H9 (cell line): ENCODE measurements at regions not wholly inside any gene's neighbourhood (a gene's known extent, or its start where the extent isn't known, plus 50 kb on each side); places are given as distances from the start of the nearest gene placed in this dataset.

Experiments used
- DNase-seq: peaks from one replicate; pipeline ENCODE4 v3.0.0-alpha.2; 2017
- H2AFZ ChIP-seq: one replicate; pipeline ENCODE4 v1.6.1; 2013; ENCODE audit warnings: mild to moderate bottlenecking, low read length, control low read depth, moderate library complexity
- H2AK5ac ChIP-seq: 2 replicates; pipeline ENCODE4 v1.6.1; 2013; ENCODE audit warnings: low read length, control low read depth, mixed read lengths; ENCODE audit not compliant: insufficient read length
- H2BK120ac ChIP-seq: one replicate; pipeline ENCODE4 v1.6.1; 2013; ENCODE audit warnings: low read depth, mild to moderate bottlenecking, low read length, control low read depth, inconsistent platforms; ENCODE audit not compliant: poor library complexity, severe bottlenecking
- H2BK12ac ChIP-seq: 2 replicates; pipeline ENCODE4 v1.6.1; 2013; ENCODE audit warnings: low read length, control low read depth, mixed read lengths, low read depth; ENCODE audit not compliant: insufficient read length
- H2BK15ac ChIP-seq: 2 replicates; pipeline ENCODE4 v1.6.1; 2013; ENCODE audit warnings: low read depth, low read length, control low read depth
- H2BK20ac ChIP-seq: one replicate; pipeline ENCODE4 v1.6.1; 2013; ENCODE audit warnings: low read depth, mild to moderate bottlenecking, low read length, control low read depth, inconsistent platforms; ENCODE audit not compliant: poor library complexity, severe bottlenecking
- H2BK5ac ChIP-seq: 2 replicates; pipeline ENCODE4 v1.6.1; 2013; ENCODE audit warnings: low read length, control low read depth, mixed read lengths; ENCODE audit not compliant: insufficient read length
- H3K14ac ChIP-seq: 2 replicates; pipeline ENCODE4 v1.6.1; 2013; ENCODE audit warnings: low read length, control low read depth; ENCODE audit not compliant: insufficient read depth
- H3K18ac ChIP-seq: 2 replicates; pipeline ENCODE4 v1.6.1; 2013; ENCODE audit warnings: low read depth, mild to moderate bottlenecking, mixed read lengths, low read length, control low read depth; ENCODE audit not compliant: insufficient read length
- H3K23ac ChIP-seq: 2 replicates; pipeline ENCODE4 v1.6.1; 2013; ENCODE audit warnings: low read length, control low read depth, mixed read lengths, low read depth; ENCODE audit not compliant: insufficient read length
- H3K23me2 ChIP-seq: 2 replicates; pipeline ENCODE4 v1.6.1; 2013; ENCODE audit warnings: low read depth, mild to moderate bottlenecking, mixed read lengths, low read length, control low read depth; ENCODE audit not compliant: insufficient read length, poor library complexity, severe bottlenecking
- H3K27ac ChIP-seq: 2 replicates; pipeline ENCODE4 v1.5.1; 2013; ENCODE audit warnings: low read length, control low read depth, mixed read lengths, low read depth; ENCODE audit not compliant: insufficient read length
- H3K27me3 ChIP-seq: 2 replicates; pipeline ENCODE4 v1.6.1; 2013; ENCODE audit warnings: low read length, control low read depth, inconsistent platforms; ENCODE audit not compliant: insufficient read depth
- H3K4ac ChIP-seq: 2 replicates; pipeline ENCODE4 v1.6.1; 2013; ENCODE audit warnings: low read depth, mild to moderate bottlenecking, control low read depth, inconsistent platforms, low read length, moderate library complexity
- H3K4me1 ChIP-seq: 2 replicates; pipeline ENCODE4 v1.6.1; 2013; ENCODE audit warnings: low read length, control low read depth, inconsistent platforms; ENCODE audit not compliant: insufficient read depth
- H3K4me2 ChIP-seq: 2 replicates; pipeline ENCODE4 v1.6.1; 2013; ENCODE audit warnings: low read length, control low read depth, mixed read lengths; ENCODE audit not compliant: insufficient read length, insufficient read depth
- H3K56ac ChIP-seq: 2 replicates; pipeline ENCODE4 v1.6.1; 2013; ENCODE audit warnings: low read depth, mild to moderate bottlenecking, mixed read lengths, low read length, control low read depth; ENCODE audit not compliant: insufficient read length
- H3K79me1 ChIP-seq: 2 replicates; pipeline ENCODE4 v1.6.1; 2013; ENCODE audit warnings: low read depth, mild to moderate bottlenecking, moderate library complexity, low read length, control low read depth, inconsistent platforms; ENCODE audit not compliant: insufficient read depth, poor library complexity, severe bottlenecking
- H3K79me2 ChIP-seq: 2 replicates; pipeline ENCODE4 v1.6.1; 2013; ENCODE audit warnings: low read length, control low read depth, inconsistent platforms; ENCODE audit not compliant: insufficient read depth
- H3K9ac ChIP-seq: 2 replicates; pipeline ENCODE4 v1.6.1; 2013; ENCODE audit warnings: low read length, control low read depth, mixed read lengths; ENCODE audit not compliant: insufficient read length; ENCODE audit errors: extremely low read depth
- H3K9me3 ChIP-seq: one replicate; pipeline ENCODE4 v1.6.1; 2013; ENCODE audit warnings: low read depth, low read length, inconsistent platforms; ENCODE audit not compliant: control insufficient read depth
- H3T11ph ChIP-seq: one replicate; pipeline ENCODE4 v1.6.1; 2013; ENCODE audit warnings: mild to moderate bottlenecking, low read length, control low read depth, inconsistent platforms
- H4K20me1 ChIP-seq: one replicate; pipeline ENCODE4 v1.6.1; 2013; ENCODE audit not compliant: control insufficient read depth, insufficient read length, insufficient read depth
- H4K5ac ChIP-seq: 2 replicates; pipeline ENCODE4 v1.6.1; 2013; ENCODE audit warnings: low read depth, mild to moderate bottlenecking, mixed read lengths, low read length, control low read depth; ENCODE audit not compliant: insufficient read length
- H4K8ac ChIP-seq: replicated peaks from 2 replicates; pipeline ENCODE4 v1.6.1; 2013; ENCODE audit warnings: low read length, control low read depth, mixed read lengths, low read depth; ENCODE audit not compliant: insufficient read length
- H4K91ac ChIP-seq: 2 replicates; pipeline ENCODE4 v1.6.1; 2013; ENCODE audit warnings: low read depth, mild to moderate bottlenecking, moderate library complexity, mixed read lengths, low read length, control low read depth; ENCODE audit not compliant: insufficient read length
- H3K27ac Mint-ChIP-seq, 3 experiments: 2 replicates in 2 of 3; 3 replicates in 1 of 3; pipeline ENCODE4 v1.8.0; 2020 to 2021; ENCODE audit warnings: mixed read lengths in 3 of 3, mild to moderate bottlenecking in 1 of 3, moderate library complexity in 1 of 3
- H3K27me3 Mint-ChIP-seq: 2 replicates; pipeline ENCODE4 v1.8.0; 2021; ENCODE audit warnings: low read depth, mild to moderate bottlenecking, moderate library complexity, mixed read lengths
- H3K36me3 Mint-ChIP-seq, 3 experiments: 2 replicates in 2 of 3; 3 replicates in 1 of 3; pipeline ENCODE4 v1.8.0; 2020 to 2021; ENCODE audit warnings: low read depth in 3 of 3, mixed read lengths in 3 of 3; ENCODE audit not compliant: insufficient read depth in 1 of 3
- H3K4me1 Mint-ChIP-seq, 2 experiments: 2 replicates each; pipeline ENCODE4 v1.8.0; 2020; ENCODE audit warnings: mixed read lengths in 2 of 2
- H3K4me3 Mint-ChIP-seq, 2 experiments: 2 replicates in 1 of 2; 3 replicates in 1 of 2; pipeline ENCODE4 v1.8.0; 2020 to 2021; ENCODE audit warnings: mild to moderate bottlenecking in 2 of 2, mixed read lengths in 2 of 2, moderate library complexity in 1 of 2
- H3K9me3 Mint-ChIP-seq, 2 experiments: 2 replicates in 1 of 2; 3 replicates in 1 of 2; pipeline ENCODE4 v1.8.0; 2020; ENCODE audit warnings: mild to moderate bottlenecking in 2 of 2, mixed read lengths in 2 of 2, moderate library complexity in 1 of 2
- WGBS: extraction: QIAGEN DNeasy Blood & Tissue Kit; methylation state at CpG from one replicate; pipeline ENCODE4 v1.1.7; 2013; ENCODE audit warnings: missing lambda C conversion rate, low lambda C conversion rate, mixed read lengths; ENCODE audit not compliant: insufficient read length; ENCODE audit errors: extremely low coverage; 5-methylcytosine and 5-hydroxymethylcytosine counted together
- TF ChIP-seq, protein P1 (sequence below): fragments of 200-600 bp; sonication (generic); conservative IDR thresholded peaks from 3 replicates; pipeline ENCODE4 v1.8.0; 2021; ENCODE audit warnings: antibody characterized with exemption, mild to moderate bottlenecking

- Histone ChIP-seq H3K27me3 (no peaks in the 10 kb centered on the region), H3K4ac (no peak overlapping the region), H3K79me1 (no peaks in the 10 kb centered on the region), H3K4me1 (no peaks in the 10 kb centered on the region), H2BK15ac (no peak overlapping the region), H4K5ac (no peak overlapping the region), H2BK12ac (no peak overlapping the region), H2BK20ac (no peak overlapping the region), H3K79me2 (no peaks in the 10 kb centered on the region), H3K18ac (no peak overlapping the region), H3K23me2 (no peaks in the 10 kb centered on the region), H3K9ac (no peak overlapping the region), H3K23ac (no peak overlapping the region), H4K8ac (no peak overlapping the region), H3K4me2 (no peak overlapping the region), H3T11ph (no peak overlapping the region), H4K20me1 (no peaks in the 10 kb centered on the region), H2BK120ac (no peak overlapping the region), H3K27ac (no peak overlapping the region), H2AFZ (no peak overlapping the region), H3K9me3 (no peaks in the 10 kb centered on the region), H4K91ac (no peak overlapping the region), H3K14ac (no peak overlapping the region), H3K56ac (no peak overlapping the region), H2BK5ac (no peak overlapping the region), H2AK5ac (no peak overlapping the region)
- H3K9me3 Mint-ChIP-seq = no peaks in the 10 kb centered on the region
- TF ChIP-seq, protein P1, sequence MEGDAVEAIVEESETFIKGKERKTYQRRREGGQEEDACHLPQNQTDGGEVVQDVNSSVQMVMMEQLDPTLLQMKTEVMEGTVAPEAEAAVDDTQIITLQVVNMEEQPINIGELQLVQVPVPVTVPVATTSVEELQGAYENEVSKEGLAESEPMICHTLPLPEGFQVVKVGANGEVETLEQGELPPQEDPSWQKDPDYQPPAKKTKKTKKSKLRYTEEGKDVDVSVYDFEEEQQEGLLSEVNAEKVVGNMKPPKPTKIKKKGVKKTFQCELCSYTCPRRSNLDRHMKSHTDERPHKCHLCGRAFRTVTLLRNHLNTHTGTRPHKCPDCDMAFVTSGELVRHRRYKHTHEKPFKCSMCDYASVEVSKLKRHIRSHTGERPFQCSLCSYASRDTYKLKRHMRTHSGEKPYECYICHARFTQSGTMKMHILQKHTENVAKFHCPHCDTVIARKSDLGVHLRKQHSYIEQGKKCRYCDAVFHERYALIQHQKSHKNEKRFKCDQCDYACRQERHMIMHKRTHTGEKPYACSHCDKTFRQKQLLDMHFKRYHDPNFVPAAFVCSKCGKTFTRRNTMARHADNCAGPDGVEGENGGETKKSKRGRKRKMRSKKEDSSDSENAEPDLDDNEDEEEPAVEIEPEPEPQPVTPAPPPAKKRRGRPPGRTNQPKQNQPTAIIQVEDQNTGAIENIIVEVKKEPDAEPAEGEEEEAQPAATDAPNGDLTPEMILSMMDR = no peak
- no peaks in the 10 kb centered on the region for H3K36me3 Mint-ChIP-seq
- no peak overlapping the region for H3K27ac Mint-ChIP-seq
- no peak for DNase-seq
- no peaks in the 10 kb centered on the region for H3K27me3 Mint-ChIP-seq
- H3K4me3 Mint-ChIP-seq = no peak overlapping the region
- no peaks in the 10 kb centered on the region for H3K4me1 Mint-ChIP-seq
- no CpG with 5 or more reads among the region's 3 CpGs for WGBS
Measured at GRCh38 chr18:67776929-67777328, 260.4 kb upstream of the DSEL start.
